Stimulated activated CD4-positive, alpha-beta T cell treated with anti-CD3 and anti-CD28 coated beads, TNF-alpha, amount 100 ng/mL, for 48 hours (primary cell): ENCODE measurements at regions not wholly inside any gene's neighbourhood (a gene's known extent, or its start where the extent isn't known, plus 50 kb on each side); places are given as distances from the start of the nearest gene placed in this dataset.

Source experiments
- DNase-seq, 3 donors: peaks; one replicate each; pipeline ENCODE4 v3.0.0-alpha.2; 2020; ENCODE audit warnings: low read depth in 3 of 3

DNA sequence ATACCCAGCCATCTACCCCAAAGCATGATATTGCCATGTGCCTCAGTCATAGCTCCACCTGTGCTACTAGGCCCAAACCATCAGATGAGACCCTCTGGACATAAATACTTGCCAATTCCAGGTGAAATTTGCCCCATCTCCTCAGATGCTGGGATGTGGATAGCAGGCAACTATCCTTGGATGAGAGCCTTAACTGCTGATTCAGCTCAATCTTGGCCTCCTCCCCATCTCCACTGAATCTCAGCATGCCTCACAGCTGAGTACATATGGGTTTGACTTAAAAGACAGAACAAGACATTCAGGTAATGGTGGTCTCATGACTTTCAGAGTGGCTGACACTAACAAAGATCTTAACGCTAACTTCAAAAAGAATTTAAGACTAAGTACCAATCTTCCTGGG is 50.8 kb upstream of the KLHL13 start:
- no peak for DNase-seq

DNA sequence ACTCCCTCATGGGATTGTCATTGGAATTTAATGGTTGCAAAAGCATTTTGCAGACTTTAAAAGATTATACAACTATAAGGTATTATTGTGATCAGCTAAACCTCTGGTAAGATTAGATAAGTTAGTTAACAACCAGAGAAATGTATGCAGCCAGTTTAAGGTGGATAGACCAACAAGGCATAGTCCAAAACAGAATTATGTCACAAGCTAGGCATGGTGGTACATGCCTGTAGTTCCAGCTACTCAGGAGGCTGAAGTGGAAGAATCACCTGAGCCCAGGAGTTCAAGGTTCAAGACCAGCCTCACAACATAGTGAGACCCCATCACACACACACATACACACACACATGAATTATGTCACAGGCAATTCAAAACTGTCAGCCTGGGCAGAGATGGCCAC is 54.7 kb upstream of the KLHL13 start:
- DNase-seq, result no peak

DNA sequence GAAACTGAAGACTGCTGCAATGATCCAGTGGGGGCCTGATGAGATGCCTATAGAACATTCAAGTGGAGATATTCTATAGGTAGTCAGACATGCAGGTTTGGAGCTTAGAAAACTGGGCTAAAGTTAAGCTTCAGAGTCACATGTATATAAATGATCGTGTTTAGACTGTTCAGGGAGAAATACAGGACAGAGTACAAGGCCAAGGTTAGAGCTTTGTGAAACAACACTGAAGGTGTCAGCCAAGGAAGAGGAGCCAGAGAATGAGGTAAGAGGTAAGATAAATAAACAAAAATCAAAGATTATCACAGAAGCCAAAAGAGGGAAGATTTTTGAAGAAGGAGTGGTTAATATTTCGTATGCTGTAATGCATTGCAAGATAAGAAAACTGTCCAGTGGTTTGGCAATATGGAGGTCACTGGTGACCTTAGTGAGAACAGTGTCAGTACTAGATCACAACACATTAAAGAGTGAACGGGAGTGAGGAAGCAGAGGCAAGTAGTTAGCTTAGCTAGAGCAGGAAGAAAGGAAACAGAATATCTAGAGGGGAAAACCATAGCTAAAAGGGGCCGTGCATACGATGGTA is 58.0 kb upstream of the KLHL13 start:
- DNase-seq, result no peak

DNA sequence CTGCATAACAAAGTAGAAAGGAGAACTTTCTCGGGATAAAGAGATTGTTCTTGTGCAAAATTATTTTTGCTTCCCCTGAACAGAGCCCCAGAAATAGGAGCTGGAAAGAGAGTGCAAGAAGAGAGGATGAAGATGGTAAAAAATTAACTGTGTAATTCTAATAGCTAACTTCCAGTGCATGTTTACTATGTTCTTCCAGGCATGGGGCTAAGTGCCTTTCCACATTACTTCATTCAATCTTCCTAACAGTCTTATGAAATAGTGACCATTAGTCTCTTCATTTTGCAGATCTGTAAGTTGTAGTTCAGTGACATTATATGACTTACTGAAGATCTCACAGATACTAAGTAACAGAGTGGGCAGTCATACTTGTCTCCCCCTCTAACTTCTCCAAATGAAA is 61.1 kb upstream of the KLHL13 start:
- no peak for DNase-seq

DNA sequence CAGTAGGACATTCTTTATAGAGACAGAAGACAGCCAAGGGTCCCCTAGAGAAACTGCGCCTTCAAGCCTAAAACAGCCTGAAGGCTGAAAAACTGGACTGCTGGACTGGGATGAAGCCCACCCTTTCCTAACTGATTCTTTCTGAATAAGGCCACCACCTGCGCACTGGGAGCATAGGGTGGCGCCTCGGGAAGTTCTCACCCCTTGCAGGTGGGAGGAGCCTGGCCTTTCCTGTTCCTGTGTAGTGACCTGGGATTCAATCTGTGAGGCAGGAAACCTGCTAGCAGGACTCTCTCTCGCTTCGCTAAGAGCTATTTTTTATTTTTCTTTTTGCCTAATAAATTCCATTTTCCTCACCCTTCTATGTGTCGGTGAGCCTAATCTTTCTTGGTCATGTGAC is 61.8 kb upstream of the KLHL13 start:
- DNase-seq, result no peak

DNA sequence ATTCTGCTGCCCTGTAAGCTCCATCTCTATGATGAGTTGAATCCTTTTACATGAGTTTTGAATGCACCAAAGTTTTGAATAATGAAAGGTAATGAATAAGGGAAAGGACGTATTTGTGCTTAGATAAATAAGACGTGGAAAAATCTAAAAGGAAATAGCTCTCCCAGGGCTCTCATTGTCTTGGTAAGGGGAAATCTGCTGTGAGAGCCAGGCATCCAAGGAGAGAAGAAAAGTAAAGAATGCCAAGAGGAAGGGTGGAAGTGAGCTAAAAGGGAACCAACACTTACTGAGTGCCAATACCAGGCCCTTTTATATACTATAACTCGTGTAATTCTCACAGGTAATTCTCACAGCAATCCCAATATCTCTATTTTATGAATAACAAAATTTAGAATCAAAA is 62.6 kb upstream of the KLHL13 start:
- DNase-seq, result no peak

DNA sequence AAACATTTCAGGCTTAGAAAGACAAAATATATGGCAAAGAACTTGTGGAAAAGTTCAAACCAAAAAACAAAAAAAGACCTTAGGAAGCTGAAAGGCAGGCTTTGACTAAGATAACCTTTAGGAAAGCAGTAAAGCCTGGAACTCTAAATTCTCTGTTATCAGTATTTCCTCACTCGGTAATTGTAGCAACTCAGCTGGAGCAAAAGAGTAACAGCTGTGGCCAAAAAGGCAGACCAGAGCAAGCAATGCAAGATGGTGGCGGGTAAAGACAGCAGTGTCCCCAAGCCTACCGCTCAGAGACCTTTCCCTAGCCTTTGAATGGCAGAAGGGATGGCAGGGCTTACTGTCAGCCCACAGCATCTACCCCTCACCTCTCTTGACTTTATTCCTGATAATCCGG is 63.1 kb upstream of the KLHL13 start:
- DNase-seq, result no peak

DNA sequence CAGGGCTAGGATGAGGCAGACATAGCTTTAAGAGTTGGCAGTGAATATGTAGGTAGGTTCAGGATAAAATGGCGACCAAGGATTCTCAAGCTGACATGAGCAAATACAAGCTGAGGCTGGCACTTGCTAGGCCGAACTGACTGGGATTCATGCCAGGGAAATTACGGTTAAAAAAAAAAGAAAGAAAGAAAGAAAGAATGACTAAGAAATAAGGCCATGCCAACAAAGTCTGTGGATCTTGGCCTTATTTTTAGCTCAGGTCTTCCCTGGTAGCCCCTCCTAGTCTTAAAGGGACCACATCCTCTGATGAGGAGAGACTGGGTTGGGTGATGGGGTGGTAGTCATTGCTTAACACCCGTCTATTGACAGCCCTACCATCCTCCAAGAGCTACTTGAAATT is 64.4 kb upstream of the KLHL13 start:
- DNase-seq, result no peak

DNA sequence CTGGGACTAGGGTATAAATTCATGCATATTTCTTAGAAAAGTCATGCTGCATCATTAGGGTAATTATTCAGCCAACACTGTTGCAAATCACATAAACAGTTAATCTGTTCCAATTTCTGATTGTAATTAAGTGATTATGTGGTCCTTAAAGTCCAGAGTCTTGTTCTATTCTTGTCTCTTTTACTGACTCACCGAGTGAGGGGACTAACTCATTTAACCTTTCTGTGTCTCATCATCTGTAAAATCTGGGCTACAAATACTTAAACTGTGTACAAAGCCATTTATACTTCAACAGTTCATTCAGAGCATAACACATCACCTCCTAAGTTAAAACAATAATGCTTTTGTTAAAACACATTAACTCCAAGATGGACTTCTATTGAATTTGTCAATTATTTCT is 65.4 kb upstream of the KLHL13 start:
- no peak for DNase-seq

DNA sequence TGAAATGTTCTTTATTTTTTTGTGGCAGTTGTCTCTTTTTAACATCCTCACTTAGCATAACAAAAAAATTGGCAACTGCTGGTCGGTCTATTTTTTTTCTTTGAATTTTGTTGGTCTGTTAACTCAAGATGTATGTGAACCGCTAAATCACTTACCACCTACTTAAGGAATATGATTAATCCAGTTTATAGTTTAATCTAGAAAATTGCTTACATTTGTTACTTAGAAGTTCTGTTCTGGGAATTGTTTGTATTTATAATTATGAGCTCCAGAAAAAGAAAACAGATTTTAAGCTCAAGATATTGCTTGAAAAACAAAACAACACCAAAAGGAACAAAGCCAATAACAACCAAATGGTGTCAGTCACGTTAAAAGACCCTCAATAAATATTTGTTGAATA is 66.1 kb upstream of the KLHL13 start:
- DNase-seq, result no peak

DNA sequence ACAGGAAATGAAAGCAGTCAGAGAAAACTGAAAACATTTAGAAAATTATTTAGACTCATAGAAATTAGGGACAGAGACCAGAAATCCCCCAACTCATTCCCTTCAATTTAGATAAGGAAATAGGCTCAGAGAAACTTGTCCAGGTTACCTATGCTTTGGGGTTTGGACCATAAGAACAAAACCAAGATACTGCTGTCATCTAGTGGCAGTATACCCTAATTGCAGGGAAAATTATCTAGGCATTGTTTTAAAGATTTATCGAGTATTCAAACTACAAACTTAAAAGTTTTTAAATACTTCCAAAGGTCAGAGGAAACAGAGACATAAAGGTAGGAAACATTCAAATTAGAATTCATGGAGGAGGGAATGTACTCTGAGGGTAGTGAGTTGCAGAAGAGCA is 67.0 kb upstream of the KLHL13 start:
- no peak for DNase-seq

DNA sequence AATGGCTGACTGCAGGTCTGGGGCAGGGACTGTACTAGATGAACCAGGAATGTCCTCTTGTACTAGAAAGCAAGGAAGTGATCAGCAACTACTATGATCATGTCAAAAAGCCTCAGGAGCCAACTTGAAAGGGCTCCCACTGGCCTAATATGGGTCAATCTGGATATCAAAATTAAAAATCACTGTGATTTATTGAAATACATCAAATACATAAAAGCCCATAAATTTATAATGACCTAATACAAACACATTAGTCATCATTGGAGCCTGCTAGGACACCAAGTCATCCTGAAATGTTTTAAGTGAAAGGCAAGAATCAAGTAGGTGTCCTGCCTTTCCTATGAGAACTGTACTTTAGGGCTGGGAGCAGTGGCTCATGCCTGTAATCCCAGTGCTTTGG is 70.5 kb upstream of the KLHL13 start:
- no peak for DNase-seq

DNA sequence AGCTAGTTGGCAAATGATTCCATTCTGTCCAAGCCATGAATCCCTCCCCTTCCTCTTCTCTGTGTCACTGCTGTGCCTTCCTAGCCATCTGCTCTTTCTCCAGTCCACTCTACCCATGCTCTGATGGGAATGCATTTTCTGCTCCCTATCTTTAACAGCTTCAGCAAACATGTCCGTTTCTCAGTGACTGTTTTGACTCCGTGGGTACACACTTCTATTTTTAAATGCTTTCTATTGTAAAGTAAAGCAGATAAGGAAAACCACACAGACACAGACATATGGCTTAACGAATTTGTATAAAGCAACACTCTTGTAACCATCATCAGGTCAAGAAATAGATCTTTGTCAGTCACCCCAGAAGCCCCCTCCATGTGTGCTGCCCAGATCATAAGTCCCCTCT is 72.4 kb upstream of the KLHL13 start:
- no peak for DNase-seq

DNA sequence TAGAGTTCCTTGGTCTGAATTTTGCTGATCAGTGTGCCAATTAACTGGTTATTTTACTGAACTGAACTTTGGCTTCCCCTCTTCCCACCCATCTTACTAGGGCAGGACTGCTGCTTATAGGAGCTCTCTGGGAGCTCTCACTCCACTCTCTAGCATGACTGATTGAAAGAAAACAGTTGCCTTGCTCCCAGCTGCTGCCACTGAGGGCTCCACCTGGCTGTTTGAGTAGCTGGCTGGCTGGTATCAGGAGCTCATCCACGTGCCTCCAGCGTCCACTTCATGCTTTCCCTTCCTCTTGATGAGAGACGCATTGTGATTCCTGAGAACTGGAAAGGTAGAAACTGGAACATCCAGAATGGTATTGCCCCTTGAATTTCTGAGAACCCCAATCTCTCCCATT is 73.0 kb upstream of the KLHL13 start:
- no peak for DNase-seq

DNA sequence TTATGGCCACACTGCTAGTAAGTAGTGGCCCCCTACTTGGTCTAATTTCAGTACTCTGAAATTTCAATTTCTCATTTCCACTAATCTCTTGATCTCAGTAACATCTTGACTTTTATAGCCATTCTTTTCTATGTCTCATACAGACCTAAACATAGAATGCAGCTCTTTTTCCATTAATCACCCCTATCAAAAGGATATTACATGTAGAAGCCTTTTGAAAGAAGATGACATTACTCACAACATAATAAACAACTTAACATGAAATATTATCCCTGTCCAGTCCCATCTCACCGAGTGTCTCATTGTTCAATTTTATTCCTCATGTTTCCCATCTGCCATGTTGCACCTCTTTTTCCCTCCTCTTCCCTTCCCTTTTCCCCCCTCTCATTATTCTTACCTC is 81.1 kb upstream of the KLHL13 start:
- DNase-seq, result no peak

DNA sequence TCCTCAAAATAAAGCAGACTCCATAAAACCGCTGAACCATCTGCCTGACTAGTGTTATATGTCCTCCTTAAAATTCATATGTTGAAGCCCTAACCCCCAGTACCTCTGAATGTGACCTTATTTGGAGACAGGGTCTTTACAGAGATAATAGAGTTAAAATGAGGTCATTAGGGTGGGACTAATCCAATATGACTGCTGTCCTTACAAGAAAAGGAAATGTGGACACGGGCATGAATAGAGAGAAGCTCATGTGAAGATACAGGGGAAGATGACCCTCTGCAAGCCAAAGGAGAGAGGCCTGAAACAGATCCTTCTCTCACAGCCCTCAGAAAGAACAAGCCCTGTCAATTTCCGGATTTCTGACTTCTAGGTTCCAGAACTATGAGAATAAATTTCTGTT is 82.0 kb upstream of the KLHL13 start:
- DNase-seq, result no peak

DNA sequence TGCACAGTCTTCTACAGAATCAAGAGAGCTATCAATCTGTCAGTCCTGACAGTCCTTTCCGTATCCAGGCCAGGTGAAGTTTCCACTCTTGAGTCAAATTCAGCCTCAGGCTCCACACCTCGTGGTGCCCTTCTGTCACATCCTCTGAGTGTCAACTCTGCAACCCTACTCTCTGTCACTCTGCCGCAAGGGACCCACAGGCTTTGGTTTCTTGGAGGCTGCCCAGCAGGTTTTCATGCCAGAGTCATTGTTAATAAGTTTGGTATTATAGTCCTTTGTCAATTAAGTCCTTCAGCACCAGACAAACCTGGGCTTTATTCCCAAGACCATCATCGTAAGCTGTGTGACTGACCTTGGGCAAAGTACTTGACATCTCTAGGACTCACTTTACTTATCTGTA is 83.4 kb upstream of the KLHL13 start:
- no peak for DNase-seq

DNA sequence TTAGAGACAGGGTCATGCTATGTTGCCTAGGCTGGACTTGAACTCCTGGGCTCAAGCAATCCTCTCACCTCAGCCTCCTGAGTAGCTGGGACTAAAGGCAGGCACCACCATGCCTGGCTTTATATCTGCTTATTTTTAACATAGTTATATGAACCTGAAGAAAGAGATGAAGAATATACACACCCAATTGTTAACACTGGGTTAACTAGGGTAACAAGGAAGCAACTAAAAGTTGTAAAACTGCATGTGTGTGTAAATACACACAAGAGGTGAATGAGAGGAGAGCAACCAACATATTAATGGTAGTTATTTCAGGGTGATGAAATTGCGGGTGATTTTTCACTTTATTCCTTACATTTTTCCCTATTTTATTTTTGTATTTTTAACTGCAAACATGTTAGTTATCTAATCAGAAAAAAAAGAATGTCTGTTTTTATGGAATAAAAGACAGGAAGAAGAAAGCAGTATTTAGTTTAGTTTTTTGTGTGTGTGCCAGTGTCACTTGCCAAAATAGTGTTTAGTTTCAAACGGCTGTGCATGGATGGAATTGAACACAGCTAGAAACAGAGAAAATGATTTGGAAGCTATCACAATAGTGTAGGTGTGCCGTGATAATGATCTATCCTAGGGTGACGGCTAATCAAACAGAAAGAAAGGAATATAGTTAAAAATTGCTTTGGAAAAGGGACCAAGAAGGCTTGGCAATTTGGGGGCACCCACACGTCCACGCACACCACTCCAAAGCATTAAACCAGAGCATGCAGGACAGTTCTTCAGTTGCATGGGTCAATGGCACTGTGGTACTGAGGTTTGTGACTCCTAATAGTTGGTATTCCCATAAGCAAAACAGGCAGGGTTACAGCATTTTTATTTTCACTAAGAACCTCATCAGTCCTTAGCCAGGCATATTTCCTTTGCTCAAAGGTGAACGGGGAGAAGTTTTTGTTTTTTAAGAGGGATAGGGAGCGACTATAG is 89.1 kb upstream of the KLHL13 start:
- DNase-seq, result no peak

DNA sequence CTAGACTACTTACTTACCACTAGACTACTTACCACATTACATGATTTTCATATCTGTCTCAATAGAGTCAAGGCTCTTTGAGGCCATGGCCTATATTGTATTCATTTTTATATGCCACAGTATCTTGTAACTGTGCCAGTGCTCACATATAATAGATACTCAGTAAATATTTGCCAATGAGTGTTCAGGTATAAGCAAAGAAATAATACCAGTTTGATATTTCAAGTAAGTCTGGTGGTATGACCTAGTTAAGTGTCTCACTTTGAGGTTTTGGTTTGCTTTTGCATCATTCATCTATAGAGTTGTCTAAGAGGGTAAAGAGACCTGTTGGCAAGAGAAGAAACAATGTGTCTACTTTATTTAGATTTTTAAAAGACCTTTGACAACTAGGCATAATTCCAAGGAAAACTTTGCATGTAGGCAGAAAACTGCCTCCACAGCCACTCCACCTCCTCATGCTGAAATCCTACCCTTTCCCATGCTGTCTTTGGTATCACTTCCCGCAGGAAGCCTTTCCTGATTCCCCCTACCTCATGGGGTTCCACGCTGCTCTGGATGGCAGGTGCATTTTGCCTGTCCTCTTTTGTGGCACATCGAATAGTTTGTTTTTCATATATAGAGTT is 91.3 kb upstream of the KLHL13 start:
- no peak for DNase-seq

DNA sequence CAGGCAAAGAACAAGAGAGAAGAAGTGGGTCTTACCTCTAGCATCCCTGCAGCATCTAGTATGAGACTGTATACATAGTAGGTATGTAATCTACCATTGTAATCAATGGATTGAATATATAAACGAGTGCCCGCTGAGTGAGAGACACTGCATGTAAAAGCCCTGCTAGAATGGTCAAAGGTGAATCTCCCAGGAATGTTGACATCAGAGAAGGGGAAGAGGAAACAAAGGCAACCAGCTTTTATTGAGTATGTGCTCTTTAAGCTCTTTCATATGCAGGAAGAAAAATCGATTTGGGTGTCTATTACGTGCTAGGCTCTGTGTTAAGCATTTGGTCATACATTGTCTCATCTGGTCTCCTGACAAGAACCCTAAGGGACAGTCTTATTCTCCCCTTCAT is 91.9 kb upstream of the KLHL13 start:
- DNase-seq, result no peak

DNA sequence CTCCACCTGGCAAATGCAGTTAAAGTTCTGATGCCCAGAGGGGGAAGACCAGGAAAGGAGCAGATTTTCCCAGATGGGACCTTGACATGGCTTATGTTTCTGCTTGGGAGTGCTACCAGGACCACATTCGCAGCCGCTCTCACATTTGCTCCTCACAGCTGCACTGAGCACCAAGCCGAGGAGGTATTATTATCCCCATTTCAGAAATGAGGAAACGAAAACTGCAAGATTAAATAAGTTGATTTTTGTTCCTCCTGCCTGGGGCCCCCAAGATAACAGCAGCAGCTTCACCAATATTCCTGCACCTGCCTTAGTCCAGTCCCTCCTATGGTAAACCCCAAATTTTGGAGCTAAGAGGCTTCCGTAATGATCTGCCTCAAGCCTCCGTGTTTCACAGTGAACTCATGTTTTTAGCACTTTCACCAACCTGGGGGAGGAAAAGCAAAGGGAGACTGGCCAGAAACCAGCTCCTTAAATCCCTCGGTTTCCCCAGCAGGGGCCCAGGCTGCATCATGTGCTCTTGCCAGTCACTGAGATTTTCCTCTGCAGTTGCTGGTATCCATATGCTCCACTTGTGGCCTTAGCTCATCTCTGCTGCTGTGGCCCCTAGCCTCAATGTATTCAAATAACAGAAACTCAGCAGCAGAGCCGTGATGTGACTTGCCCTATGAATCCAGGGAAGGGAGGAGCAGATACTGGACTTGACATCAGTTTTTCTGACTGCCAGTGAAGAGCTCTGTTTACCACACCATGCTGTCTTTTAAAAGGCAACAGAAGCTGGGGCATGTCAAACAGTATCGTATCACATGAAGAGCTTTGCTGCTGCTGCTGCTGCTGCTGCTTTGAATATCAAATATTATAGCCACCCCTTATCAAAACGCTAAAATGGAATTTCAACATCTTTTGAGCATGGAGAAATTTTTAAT is 95.5 kb upstream of the KLHL13 start:
- no peak for DNase-seq

DNA sequence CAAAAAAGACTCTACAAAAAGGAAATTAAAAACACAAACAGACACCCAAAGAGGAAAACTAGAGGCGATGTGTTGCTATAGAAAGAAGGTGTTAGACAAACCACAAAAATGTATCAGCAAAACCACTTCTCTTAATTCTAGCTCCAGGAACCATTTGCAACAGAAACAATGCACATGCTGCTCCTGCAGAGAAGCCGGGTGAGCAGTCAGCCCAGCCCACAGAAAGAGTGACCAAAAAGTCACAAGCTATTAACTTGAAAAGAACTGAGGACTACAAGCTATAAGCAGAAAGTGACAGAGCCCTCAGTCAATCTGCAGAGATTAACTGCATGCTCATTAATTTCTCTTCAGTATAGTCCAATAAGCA is 96.2 kb upstream of the KLHL13 start:
- DNase-seq, result no peak
